NCI-H128 (cell line): ENCODE measurements at regions not wholly inside any gene's neighbourhood (a gene's known extent, or its start where the extent isn't known, plus 50 kb on each side); places are given as distances from the start of the nearest gene placed in this dataset.

Source experiments
- DNase-seq: peaks from one replicate; lab custom pipeline; 2025; ENCODE audit not compliant: unreplicated experiment; lab: John Stamatoyannopoulos, UW

DNA sequence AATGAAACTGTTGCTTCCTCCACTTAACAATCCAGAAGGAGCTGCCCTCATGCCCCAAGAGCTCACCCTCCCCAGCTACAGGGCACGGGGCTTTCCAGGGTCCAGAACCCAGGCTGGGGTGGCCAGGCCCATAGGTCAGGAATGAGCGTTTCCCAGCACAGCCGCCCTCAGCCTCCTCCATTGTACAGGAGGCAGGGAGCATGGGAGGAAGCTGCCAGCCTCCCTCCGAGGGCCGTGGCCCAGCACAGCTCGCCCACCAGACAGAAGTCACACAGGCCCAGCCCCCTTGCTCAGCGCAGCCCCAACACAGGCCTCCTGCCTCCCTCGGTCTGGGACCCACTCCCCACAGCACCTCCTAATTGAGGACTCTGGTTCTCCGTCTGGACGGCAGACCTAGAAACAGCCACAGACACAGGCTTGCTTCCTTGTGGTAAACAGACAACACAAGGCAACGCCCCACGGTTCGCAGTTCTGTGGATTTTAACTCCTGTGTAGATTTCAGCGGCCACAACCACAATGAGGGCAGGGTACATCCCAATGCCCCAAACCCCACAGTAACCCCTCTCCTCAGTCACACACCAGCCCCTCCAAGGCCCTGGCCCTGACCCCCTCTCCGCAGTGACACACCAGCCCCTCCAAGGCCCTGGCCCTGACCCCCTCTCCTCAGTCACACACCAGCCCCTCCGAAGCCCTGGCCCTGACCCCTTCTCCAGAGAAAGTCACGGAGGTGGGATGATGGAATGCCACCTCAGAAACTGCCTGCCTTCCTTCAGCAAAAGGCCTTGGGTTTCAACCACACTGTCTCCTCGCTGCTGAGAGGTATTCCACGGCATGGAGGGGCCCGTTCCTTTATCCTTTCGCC, 173.5 kb downstream of the DLL1 start:
- DNase-seq: no peak

DNA sequence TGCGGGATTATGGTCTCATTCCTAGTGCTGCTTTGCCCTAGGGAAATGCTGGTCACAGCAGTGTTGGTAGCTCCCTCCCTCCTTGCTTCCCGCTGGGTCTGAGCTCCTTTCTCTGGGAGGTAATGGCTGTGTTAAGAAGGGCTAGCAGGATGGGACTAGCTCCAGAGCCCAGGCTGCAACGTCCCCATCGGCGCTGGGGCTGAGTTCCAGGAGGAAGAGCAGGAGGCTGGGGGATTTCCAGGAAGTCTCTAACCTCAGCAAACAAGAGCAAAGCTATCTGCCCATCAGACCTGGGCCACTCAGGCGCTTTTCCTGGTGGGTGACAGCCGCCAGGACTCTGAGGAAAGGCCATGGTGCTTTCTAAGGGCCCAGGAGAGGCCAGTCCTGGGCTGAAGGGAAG, 174.2 kb downstream of the DLL1 start:
- no peak for DNase-seq

DNA sequence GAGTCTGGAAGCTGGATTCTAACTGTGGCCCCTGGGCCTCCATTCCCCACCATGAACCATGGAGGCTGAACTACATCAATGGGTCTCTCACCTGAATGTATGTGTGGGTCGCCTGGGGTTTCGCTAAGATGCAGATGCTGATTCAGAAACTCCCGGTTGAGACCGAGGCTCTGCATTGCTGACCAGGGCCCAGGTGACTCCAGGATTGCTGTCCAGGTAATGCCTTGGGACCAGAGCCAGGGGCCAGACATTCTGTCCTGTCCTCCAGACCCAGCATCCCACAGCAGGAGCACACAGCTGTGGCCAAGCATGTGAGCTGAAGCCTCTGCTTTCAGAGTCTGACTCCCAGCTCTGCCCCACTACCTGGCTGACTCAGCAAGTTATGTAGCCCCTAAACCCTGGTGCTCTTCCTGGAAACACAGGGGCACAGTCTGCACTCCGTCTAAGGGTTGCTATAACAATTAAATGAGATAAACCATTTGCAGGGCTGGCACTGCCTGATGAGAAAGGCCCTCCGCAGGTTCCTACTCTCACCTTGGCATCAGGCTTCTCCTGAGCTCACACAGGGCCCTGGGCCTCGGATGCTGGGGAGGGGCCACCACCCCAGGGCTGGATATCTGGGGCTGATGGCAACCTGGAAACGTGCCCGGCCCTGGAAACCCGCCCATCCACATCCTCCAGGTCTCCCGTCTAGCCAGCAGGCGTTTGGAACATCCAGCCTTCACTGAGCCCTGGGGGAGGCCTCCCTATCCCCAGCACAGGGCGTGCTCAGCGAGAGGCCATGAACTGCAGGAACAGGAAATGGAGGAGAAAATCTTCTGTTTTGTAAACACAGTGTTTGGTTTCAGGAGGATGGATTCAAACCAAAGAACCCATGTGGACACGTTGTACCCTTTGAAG, 175.7 kb downstream of the DLL1 start:
- DNase-seq: no peak

DNA sequence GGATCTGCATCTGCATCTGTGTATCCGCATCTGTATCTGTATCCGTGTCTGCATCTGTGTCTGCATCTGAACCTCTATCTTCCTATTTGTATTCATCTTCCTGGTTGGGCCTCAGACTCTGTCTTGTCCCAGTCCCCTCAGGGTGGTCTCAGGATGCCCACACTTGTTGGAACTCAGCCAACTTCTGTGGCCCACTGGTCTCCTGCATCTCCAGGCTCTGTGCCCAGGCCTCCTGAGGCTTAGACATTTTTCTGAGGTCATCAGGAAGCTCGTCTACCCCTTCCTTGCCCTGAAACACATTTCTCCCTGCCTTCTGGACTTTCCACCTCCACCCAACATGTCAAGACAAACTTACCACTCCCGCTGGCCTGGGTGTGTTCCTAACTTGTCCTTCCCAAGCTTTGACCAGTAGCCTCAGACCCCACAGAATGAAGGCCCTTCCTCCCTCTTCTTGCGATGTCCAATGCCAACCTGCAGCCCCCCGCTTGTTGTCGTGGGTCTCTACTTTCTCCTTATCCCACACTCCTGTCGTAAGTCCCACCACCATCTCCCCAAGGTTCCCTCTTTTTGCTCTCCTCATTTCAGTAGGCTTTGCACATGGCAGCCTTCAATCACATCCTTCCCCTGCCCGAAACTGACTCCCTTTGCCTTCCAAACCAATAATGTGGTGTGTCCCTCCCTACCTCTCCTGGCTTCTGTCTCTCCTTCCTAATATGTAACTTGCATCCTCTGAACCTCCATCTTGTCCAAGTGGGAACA, 176.5 kb downstream of the DLL1 start:
- no peak for DNase-seq

DNA sequence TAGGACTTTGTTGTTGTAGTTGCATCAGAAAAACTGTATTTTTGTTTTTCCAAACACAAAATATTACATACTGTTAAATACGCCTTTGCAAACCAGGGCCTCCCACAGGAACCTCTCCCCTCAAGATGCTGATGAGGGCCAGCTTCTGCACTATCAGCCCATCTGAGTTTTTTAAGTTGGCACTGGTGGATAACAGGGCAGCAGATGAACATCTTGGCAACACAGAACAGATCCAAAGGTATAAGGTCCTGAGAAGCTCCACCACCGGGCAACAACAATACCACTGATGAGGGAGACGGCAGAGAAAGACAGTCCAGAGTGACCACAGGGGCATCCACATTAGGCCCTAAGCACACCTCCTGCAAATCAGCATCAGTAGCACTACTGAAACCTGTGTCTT, 177.7 kb downstream of the DLL1 start:
- DNase-seq: no peak

DNA sequence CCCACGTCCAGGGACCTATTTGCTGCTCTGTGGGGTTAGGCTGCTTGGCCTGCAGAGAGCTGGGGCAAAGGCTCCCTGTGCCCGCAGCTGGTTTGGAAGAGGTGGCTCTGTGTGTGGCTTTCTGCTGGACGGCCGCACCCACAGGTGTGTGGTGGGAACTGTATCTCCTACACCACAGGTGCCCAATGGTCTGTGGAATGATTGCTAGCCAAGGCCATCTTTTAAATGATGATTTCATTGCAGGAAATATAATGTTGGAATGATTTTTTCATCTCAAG, 178.4 kb downstream of the DLL1 start:
- no peak for DNase-seq

DNA sequence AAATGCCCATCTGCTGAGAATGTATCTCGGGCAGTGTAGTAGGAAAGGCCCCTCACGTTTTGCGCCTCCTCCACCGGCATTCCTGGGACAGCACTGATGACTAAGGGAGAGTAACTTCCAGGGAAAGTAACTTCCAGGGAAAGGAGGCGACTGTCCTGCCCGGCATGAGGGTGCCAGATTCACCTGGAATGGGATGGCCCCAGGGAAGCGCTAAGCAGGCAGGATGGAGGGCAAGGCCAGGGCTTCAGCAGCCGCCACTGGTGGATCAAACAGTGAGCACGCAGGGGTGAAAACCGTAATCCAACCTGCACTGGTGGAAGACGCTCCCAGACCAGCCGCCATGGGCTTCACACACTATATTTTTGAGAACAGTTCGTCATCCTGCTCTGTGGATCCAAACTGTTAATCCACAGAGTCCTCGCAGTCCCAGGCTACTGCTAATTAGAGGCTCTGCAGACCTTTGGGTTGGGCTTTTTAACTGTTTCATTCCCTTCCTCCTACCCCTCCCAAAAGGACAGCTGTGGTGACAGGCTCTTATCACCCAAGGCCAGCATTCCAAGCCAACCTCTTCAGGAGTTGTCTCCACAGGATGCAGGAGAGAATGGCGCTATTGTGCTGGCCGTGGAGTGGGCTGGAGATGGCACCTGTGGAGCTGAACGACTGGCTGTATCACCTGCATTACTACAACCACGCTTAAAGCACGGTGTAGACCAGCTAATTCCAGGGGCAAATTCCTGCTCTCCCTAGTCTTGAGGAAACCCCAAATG, 178.9 kb downstream of the DLL1 start:
- DNase-seq: no peak

DNA sequence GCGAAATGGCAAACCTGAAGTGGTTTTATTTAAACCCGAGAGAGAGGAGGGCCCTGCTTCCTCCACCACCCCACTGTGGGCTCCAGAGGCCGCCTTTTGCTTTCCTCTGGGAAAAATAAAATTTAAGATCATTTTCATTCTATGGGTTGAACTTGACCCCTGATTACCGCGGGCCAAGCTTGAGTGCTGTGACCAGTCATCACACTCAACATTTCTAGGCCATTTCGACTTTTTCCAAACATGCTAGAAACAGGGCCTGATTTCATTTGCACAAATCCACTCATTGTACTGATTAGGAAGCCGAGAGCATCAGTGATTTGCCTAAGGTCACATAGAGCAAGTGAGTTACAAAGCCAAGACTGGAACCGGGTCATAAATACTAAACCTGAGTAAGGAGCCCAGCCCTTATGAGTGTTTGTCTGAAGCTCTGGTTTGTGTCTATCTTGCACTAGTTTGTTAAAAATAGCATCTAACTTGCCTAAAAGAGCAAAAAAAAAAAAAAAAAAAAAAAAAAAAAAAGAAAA, 179.7 kb downstream of the DLL1 start:
- no peak for DNase-seq

DNA sequence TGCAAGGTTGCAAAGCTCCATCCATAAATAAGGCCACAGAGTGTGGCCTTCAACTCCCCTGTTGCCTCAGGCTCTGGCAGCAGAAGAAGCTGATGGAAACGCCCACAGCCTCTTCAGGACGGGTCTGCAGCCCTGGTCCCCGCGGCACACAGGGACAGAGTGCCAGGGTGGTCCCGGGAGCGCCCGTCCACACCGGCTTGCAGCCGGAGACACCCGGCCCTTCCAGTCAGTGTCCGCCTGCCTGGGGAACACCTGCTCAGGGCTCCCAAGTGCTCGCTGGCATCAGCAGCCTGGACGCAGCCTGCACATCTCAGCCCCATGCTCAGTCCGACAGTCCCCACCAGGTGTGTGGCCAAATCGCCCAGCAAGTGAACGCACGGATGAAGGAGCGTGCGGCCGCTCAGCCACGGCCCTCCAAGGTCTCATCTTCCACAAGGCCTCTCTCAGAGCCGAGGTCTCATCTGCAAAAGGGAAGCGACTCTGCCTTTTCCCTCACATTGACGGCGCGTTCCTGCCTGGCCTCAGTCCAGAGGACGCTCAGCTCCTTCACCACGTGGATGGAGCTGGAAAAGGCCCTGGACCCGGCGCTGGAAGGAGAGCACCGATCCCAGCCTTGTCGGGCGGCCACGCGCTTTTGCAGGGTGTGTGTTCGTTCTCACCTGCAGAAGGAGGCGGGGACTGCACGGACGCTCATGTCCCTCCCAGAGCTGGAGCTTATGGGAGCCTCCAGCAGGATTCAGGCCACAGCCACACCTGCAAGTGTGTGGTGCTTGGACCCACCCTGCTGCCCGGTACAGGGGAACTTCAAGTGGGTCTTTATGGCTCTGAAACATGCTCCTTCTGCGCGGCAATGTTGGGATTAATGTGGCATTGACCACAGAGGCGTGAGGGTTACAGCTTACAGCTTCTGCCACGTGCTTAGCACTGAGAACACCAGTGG, 180.4 kb downstream of the DLL1 start:
- DNase-seq: no peak

DNA sequence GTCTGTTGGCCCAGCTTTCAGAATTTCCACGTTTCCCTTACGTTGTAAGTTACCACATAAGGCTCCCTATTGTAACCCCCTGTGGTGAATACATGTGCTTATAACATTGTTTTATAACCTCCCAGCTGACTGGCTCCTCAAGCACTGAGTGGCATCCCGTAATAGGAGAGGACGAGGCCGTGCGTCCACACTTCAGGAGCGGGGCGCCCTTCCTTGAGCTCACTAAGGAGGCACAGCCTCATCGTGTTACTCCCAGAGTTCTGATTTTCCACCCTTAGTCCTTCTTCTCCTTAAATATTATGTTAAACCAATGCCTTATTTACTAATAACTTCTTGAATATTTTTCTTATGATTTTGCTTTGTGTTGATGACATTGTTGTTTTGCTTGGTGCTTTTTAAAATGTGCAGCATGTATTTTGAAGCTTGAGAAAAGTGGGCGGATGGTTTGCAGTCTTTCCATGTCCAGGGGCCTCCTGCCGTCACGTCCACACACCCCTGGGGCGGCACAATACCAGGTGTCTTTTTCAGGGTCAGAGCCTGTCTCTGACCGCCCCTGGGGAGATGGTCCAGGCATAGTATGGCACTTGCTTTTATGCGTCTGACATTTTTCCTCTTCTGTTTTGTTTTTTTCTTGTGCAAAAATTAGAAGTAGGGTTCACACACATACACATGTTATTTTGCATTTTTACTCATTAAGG, 181.8 kb downstream of the DLL1 start:
- no peak for DNase-seq

DNA sequence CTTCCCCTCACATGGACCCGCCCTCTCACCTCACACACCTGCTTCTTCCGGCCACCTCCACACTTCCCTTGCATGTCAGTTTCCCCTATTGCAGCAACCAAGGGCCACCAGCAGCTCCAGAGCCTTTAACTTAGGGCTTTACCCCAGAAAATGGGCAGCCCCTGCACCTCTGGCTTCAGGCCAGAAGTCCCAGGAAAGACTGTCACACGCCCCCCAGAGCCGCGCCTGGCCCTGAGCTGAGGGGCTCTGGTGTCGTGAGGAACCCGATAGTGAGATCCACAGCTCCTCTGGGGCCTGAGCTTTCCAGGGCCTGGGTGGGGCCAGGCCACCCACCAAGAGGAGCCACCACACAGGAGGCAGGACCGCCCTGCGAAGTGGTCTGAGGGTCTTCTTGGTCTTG, 182.4 kb downstream of the DLL1 start:
- DNase-seq: no peak

DNA sequence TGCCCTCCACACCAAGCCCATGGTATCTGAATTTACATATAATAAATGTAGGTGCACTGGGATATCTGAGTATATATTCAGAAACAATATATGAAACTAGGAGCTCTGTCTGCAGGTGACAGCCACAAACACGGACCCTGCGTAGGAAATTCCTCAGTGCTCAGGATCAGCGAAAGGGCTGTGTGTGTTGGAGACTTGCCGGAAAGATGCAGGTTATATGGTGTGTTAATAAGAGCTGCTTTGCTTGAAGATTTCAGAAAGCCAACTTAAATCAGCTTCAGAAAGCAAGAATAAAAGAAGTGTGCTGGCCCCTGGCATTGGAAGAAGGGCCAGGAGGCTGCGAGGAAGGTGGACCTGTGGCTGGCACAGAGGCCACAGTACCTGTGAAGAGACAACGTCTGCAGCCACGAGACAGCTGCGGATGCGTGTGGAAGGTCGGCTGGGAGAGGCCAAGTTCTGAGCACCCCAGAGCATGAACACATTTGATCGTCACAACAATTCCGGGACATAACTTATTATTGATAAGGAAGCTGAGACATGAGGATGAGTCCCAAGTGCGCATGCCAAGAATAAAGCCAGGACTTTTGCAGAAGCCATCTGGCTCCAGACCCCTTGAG, 183.2 kb downstream of the DLL1 start:
- no peak for DNase-seq

DNA sequence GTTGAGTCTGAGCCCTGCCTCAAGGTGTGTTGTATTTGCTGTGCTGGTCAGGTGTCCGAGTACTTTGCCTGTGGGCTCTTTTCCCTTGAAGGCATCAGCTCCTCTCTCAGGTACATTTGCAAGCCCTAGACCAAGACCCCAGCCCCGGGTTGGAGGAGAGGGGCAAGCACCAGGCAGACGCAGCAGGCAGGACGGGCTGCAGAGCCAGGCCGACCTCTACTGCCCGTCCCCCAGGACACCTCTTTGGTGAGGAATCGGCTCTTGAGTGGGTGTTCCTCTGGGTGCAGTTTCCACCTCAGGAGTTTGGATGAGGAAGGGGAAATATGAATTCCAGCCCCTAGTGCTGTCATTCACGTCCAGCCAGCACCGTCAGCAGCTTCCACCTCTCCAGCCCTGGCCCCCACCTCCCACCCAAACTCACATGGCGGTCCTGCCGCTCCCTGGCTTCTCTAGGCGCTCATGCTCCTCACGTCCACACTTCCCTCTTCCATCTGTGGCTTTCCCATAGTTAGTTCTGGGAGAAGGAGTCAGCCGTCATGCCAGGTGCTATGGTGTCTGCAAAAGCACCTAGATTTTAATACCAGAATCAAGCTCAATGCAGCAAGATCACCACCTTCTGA, 183.9 kb downstream of the DLL1 start:
- no peak for DNase-seq

DNA sequence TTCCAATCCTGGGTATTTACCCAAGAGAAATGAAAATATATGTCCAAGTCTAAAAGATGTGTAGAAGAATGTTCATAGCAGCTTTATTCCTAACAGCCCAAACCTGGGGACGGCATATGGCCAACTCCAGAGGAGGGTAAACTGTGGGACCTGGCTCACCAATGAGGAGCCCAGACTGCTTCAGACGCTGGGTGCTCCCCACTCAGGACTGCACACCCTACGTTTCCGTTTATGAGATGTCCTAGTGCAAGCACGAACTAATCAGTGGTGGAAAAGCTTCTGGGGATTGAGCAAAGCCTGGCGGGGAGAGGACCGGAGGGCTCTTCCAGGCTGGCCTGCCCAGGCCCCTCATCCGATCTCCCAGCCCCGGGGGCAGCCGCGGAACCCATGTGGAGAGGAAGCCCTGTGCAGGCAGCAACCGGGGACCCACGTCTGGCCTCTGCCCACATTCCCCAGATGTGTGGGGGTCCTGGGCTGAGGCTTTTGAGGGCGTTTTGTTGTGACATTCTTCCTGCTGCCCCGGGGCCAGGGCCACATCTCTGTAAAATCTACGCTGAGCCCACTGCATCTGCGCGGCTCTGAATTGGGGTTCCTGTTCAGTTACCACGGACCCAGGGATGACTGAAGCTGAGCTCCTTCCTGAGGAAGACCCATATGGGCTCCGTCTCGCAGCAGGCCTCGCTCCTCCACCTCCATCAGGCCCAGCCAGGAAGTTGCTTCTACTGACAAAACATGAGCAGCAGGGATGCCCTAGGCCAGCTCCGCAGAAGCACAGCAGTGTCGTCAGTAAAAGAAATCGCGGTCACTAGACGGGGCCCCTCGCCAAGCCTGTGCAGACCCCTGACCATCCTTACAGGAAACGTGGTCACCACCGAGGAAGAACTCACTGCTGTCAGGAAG, 188.0 kb downstream of the DLL1 start:
- DNase-seq: no peak

DNA sequence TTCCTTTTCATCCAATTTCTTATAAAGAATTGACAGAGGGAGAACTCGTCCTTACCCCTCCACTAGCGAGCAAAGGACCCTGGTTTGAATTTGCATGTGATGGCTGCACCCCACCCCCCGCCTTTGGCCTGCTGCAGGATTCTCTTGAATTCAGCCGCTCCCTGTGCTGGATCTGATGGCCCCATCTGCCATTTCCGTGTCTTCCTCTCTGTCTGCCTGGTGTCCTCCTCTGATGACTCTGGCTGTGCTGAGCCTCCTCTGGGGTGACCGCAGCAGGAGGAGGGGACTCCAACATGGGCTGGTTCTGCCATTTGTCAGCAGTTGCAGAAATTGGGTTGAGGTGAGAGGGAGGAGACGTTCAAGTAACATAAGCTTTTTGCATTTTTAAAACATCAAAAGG, 188.8 kb downstream of the DLL1 start:
- DNase-seq: no peak

DNA sequence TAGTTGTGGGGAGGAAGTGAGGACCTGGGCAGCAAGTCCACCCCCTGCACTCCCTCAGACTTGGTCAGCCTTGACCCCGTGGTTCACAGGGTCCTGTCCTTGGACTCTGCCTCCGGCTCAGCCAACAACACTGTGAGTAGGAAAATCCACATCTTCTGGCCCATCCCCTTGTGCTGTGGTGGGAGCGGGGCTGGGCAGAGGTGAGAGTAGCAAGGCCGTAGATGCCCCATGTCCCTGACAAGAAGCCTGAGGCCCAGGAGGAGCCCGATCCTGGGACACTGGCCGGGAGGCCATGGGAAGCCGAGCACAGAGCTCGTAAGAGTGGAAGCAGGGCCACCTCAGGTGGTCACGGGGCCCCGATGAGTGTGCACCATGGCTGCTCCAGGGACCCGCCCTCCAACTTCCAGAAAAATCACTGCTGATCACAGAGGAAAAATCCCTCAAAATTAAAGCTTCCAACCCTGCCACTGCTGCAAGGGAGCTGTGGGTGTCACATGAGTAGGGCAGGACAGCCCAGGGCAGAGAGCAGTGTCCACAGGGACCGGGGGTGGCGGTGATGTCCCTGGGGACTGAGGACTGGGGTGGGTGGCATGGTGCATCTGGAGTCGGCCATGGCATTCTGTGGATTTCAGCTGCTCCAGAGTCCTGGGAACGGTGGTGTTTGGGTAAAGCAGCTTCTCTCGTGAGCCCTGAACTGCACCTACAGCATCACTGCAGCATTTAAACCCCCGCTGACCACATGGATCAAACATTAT, 189.4 kb downstream of the DLL1 start:
- DNase-seq: no peak
